Small intestine (tissue), 7 donors: ENCODE measurements at regions not wholly inside any gene's neighbourhood (a gene's known extent, or its start where the extent isn't known, plus 50 kb on each side); places are given as distances from the start of the nearest gene placed in this dataset.

Experiments
- DNase-seq, 2 donors: peaks; one replicate each; pipeline versions ENCODE4 v3.0.0 to v3.0.0-alpha.2; 2013
- FAIRE-seq: peaks from 2 replicates; lab custom pipeline; 2012; peaks lifted over from hg19 to GRCh38; lab: Jason Lieb, UNC
- H3K27ac ChIP-seq, 3 donors: one replicate each; pipeline ENCODE4 v1.5.1; 2013; ENCODE audit warnings: low read length in 2 of 3, mild to moderate bottlenecking in 2 of 3, control low read depth in 1 of 3, inconsistent platforms in 1 of 3, low read depth in 1 of 3, moderate library complexity in 1 of 3
- H3K27me3 ChIP-seq, 3 donors: one replicate each; pipeline ENCODE4 v1.6.1; 2013; ENCODE audit warnings: low read length in 3 of 3, inconsistent platforms in 1 of 3; ENCODE audit not compliant: control insufficient read depth in 3 of 3, insufficient read depth in 3 of 3
- H3K36me3 ChIP-seq, 3 donors: one replicate each; pipeline ENCODE4 v1.6.1; 2013; ENCODE audit warnings: low read length in 3 of 3, inconsistent platforms in 1 of 3, low read depth in 1 of 3, mild to moderate bottlenecking in 1 of 3, moderate library complexity in 1 of 3; ENCODE audit not compliant: control insufficient read depth in 3 of 3, insufficient read depth in 2 of 3
- H3K4me1 ChIP-seq, 3 donors: one replicate each; pipeline ENCODE4 v1.6.1; 2013; ENCODE audit warnings: low read length in 2 of 3, inconsistent platforms in 1 of 3, low read depth in 1 of 3, mild to moderate bottlenecking in 1 of 3, moderate library complexity in 1 of 3; ENCODE audit not compliant: control insufficient read depth in 3 of 3, insufficient read depth in 2 of 3
- H3K4me3 ChIP-seq, 3 donors: one replicate each; pipeline ENCODE4 v1.5.1; 2013; ENCODE audit warnings: low read length in 3 of 3, control low read depth in 1 of 3, inconsistent platforms in 1 of 3, low read depth in 1 of 3, mild to moderate bottlenecking in 1 of 3, moderate library complexity in 1 of 3
- H3K9me3 ChIP-seq, 2 donors: one replicate each; pipeline ENCODE4 v1.6.1; 2013; ENCODE audit warnings: low read depth in 1 of 2, low read length in 1 of 2; ENCODE audit not compliant: control insufficient read depth in 2 of 2, insufficient read depth in 1 of 2
- WGBS, 3 donors: extraction: QIAGEN DNeasy Blood & Tissue Kit; methylation state at CpG; one replicate each; pipeline ENCODE4 v1.1.7; 2013; 5-methylcytosine and 5-hydroxymethylcytosine counted together
- donor health status: healthy with polysubstance abuse.
- donor health status: control.
- donor health status: control.
- donor health status: Bipolar disorder and iron deficiency.
- donor health status: healthy.

- 60 to 76% (median 66%) methylated on average over 2 of the region's 2 CpGs for WGBS, 3 donors
- Histone ChIP-seq H3K4me3 (no peak overlapping the region), H3K27ac (no peak overlapping the region), H3K9me3 (peaks cover 2 to 16% of the 10 kb centered on the region in 2 donors), H3K36me3 (no peaks in the 10 kb centered on the region), H3K27me3 (no peaks in the 10 kb centered on the region), H3K4me1 (no peaks in the 10 kb centered on the region)
- no peak for DNase-seq
- no peak for FAIRE-seq
These were observed 411.6 kb upstream of the DPP6 start for GRCh38 chr7:153640586-153640985.

GRCh38 chr7:153641199-153641598 is 411.0 kb upstream of the DPP6 start:
- H3K4me3 ChIP-seq = no peak overlapping the region
- no peak for DNase-seq
- H3K4me1 ChIP-seq = no peaks in the 10 kb centered on the region
- no peak overlapping the region for H3K27ac ChIP-seq
- H3K36me3 ChIP-seq = no peaks in the 10 kb centered on the region
- 43 to 58% (median 51%) methylated on average over 4 of the region's 4 CpGs for WGBS, 3 donors
- no peak for FAIRE-seq
- H3K9me3 ChIP-seq = peaks cover 2 to 16% of the 10 kb centered on the region in 2 donors
- no peaks in the 10 kb centered on the region for H3K27me3 ChIP-seq

GRCh38 chr7:153642989-153643388 is 409.2 kb upstream of the DPP6 start:
- DNase-seq (no peak), FAIRE-seq (no peak)
- H3K4me1 ChIP-seq = no peaks in the 10 kb centered on the region
- H3K9me3 ChIP-seq = peaks cover 2 to 16% of the 10 kb centered on the region in 2 donors
- H3K36me3 ChIP-seq = no peaks in the 10 kb centered on the region
- H3K4me3 ChIP-seq = no peak overlapping the region
- H3K27ac ChIP-seq = no peak overlapping the region
- no peaks in the 10 kb centered on the region for H3K27me3 ChIP-seq

GRCh38 chr7:153657182-153657800 is 394.9 kb upstream of the DPP6 start:
- Histone ChIP-seq H3K27ac (no peak overlapping the region), H3K4me3 (no peak overlapping the region), H3K27me3 (no peaks in the 10 kb centered on the region), H3K4me1 (no peaks in the 10 kb centered on the region), H3K36me3 (no peaks in the 10 kb centered on the region), H3K9me3 (peaks cover 0 to 26% of the 10 kb centered on the region in 2 donors)
- 32 to 52% (median 37%) methylated on average over 7 of the region's 7 CpGs for whole genome bisulfite sequencing, 3 donors
- no peak for DNase-seq
- no peak for FAIRE-seq

DNA sequence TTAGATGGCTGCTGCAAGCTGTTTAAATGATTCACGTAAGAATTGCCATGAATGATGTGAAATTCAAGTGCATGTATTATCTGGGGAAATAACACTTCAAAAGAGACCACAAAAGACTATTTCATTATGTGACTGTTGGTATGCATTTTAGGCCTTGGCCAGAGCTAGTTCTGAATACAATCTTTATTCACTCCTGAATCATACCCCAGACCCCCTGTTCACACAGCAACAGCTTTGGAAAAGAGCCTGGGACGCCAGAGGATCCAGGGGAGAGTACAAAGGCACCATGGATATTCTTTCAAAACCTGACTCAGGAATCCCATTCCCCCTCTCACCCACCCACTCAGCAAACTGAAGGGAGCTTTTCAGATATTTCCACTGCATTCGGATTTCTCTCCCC is 377.1 kb upstream of the DPP6 start:
- Histone ChIP-seq H3K4me3 (no peak overlapping the region), H3K9me3 (peaks cover 0 to 4% of the 10 kb centered on the region in 2 donors), H3K36me3 (no peaks in the 10 kb centered on the region), H3K4me1 (no peaks in the 10 kb centered on the region), H3K27ac (no peak overlapping the region), H3K27me3 (no peaks in the 10 kb centered on the region)
- WGBS, 3 donors = 60 to 75% (median 63%) methylated on average over 3 of the region's 3 CpGs
- FAIRE-seq = no peak
- no peak for DNase-seq

DNA sequence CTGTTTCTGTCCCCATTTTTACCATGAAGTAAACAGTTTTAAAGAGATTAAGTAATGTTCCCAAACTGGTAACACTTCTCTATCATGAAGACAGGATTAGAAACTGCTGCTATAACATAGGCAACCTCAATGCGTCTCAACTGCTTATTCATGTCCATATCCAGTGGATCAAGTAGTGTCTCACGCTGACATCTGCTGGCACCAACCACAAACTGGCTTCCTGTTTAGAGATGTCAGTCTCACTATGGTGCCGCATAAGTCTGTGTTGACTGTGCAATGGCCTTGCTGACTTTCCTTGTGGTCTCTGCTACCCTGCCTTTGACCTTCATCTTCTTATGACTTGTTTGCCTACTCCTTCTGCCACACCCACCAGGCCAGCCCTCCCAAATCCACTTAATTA is 369.6 kb upstream of the DPP6 start:
- no peak overlapping the region for H3K27ac ChIP-seq
- no peaks in the 10 kb centered on the region for H3K27me3 ChIP-seq
- 62 to 74% (median 68%) methylated on average over 3 of the region's 3 CpGs for WGBS, 3 donors
- FAIRE-seq (no peak), DNase-seq (no peak)
- no peak overlapping the region for H3K4me3 ChIP-seq
- no peaks in the 10 kb centered on the region for H3K36me3 ChIP-seq
- H3K9me3 ChIP-seq = no peaks in the 10 kb centered on the region
- H3K4me1 ChIP-seq = no peaks in the 10 kb centered on the region

- no peaks in the 10 kb centered on the region for H3K27me3 ChIP-seq
- H3K27ac ChIP-seq = no peak overlapping the region
- no peaks in the 10 kb centered on the region for H3K36me3 ChIP-seq
- 90 to 92% (median 92%) methylated on average over 12 of the region's 12 CpGs for WGBS, 3 donors
- no peak overlapping the region for H3K4me3 ChIP-seq
- FAIRE-seq = no peak
- no peak for DNase-seq
- peaks cover 0 to 3% of the 10 kb centered on the region in 2 donors for H3K9me3 ChIP-seq
- no peaks in the 10 kb centered on the region for H3K4me1 ChIP-seq
These were observed 356.0 kb upstream of the DPP6 start for GRCh38 chr7:153696242-153696641.

- no peak for FAIRE-seq
- peaks cover 0 to 3% of the 10 kb centered on the region in 2 donors for H3K9me3 ChIP-seq
- H3K27me3 ChIP-seq = no peaks in the 10 kb centered on the region
- no peak overlapping the region for H3K27ac ChIP-seq
- H3K4me1 ChIP-seq = no peaks in the 10 kb centered on the region
- WGBS, 3 donors = 66 to 81% (median 78%) methylated on average over 10 of the region's 10 CpGs
- no peak overlapping the region for H3K4me3 ChIP-seq
- DNase-seq = no peak
- no peaks in the 10 kb centered on the region for H3K36me3 ChIP-seq
These were observed 354.2 kb upstream of the DPP6 start for GRCh38 chr7:153698046-153698445.

DNA sequence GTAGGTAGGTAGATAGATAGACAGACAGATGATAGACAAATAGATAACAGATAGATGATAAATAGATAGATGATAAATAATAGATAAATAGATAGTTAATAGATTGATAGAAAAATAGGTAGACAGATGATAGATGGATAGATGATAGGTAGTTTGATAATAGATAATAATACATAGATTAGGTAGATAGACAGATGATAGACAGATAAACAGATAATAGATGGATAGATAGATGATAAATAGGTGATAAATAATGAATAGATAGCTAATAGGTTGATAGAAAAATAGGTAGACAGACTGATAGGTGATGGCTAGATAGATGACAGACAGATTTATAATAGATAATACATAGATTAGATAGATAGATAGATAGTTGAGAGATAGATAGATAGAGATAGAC is 350.5 kb upstream of the DPP6 start:
- no peak overlapping the region for H3K27ac ChIP-seq
- FAIRE-seq = no peak
- H3K9me3 ChIP-seq = peaks cover 0 to 3% of the 10 kb centered on the region in 2 donors
- no peaks in the 10 kb centered on the region for H3K27me3 ChIP-seq
- no peak for DNase-seq
- H3K36me3 ChIP-seq = no peaks in the 10 kb centered on the region
- H3K4me3 ChIP-seq = no peak overlapping the region
- H3K4me1 ChIP-seq = no peaks in the 10 kb centered on the region
